ENCODE measurements at regions not wholly inside any gene's neighbourhood (a gene's known extent, or its start where the extent isn't known, plus 50 kb on each side); places are given as distances from the start of the nearest gene placed in this dataset.
"Not testable (repeated sequence)": the region's sequence is repeated elsewhere in the genome, so short reads cannot be mapped to it uniquely, and the experiment has no call there.

GRCh38 chr12:71315328-71315985 lies 124.1 kb upstream of the LGR5 start:
- Histone ChIP-seq H3K4me2 (ENCODE audit: low read length) (no peak overlapping the region), H3K27me3 (ENCODE audit: insufficient read depth, low read length) (no peaks in the 10 kb centered on the region), H3K4me3 (ENCODE audit: insufficient read depth, low read depth, low read length) (no peak overlapping the region), H3K9ac (ENCODE audit: low read length) (no peak overlapping the region), H3K9me3 (ENCODE audit: insufficient read depth, low read depth, low read length) (no peaks in the 10 kb centered on the region), H3K4me1 (ENCODE audit: insufficient read depth, low read length) (no peaks in the 10 kb centered on the region), H3K79me2 (ENCODE audit: insufficient read depth, low read length) (no peaks in the 10 kb centered on the region), H3K36me3 (ENCODE audit: insufficient read depth, low read length) (no peaks in the 10 kb centered on the region), H4K20me1 (ENCODE audit: insufficient read depth, low read length) (no peaks in the 10 kb centered on the region), H3K27ac (ENCODE audit: low read depth, low read length) (no peak overlapping the region), H2AFZ (ENCODE audit: low read depth, low read length) (no peak overlapping the region)
- no peak for TF ChIP-seq EZH2 (IDR thresholded peaks at IDR 0.05; ENCODE audit: insufficient read depth, low read length)
- TF ChIP-seq, protein P1, sequence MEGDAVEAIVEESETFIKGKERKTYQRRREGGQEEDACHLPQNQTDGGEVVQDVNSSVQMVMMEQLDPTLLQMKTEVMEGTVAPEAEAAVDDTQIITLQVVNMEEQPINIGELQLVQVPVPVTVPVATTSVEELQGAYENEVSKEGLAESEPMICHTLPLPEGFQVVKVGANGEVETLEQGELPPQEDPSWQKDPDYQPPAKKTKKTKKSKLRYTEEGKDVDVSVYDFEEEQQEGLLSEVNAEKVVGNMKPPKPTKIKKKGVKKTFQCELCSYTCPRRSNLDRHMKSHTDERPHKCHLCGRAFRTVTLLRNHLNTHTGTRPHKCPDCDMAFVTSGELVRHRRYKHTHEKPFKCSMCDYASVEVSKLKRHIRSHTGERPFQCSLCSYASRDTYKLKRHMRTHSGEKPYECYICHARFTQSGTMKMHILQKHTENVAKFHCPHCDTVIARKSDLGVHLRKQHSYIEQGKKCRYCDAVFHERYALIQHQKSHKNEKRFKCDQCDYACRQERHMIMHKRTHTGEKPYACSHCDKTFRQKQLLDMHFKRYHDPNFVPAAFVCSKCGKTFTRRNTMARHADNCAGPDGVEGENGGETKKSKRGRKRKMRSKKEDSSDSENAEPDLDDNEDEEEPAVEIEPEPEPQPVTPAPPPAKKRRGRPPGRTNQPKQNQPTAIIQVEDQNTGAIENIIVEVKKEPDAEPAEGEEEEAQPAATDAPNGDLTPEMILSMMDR (IDR thresholded peaks at IDR 0.05; ENCODE audit: insufficient read depth, low read depth, low read length): no peak
- DNase-seq (ENCODE audit: low read depth) (no peak), FAIRE-seq (no peak)
- Mint-ChIP-seq H3K27ac (ENCODE audit: unreplicated experiment) (no peak overlapping the region), H3K36me3 (ENCODE audit: low read depth, unreplicated experiment) (no peaks in the 10 kb centered on the region), H3K4me1 (ENCODE audit: low read depth, unreplicated experiment) (peaks cover 12% of the 10 kb centered on the region), H3K4me3 (ENCODE audit: unreplicated experiment) (no peak overlapping the region), H3K9me3 (ENCODE audit: unreplicated experiment) (peaks cover 12% of the 10 kb centered on the region), H3K27me3 (ENCODE audit: low read depth, unreplicated experiment) (no peaks in the 10 kb centered on the region)

DNA sequence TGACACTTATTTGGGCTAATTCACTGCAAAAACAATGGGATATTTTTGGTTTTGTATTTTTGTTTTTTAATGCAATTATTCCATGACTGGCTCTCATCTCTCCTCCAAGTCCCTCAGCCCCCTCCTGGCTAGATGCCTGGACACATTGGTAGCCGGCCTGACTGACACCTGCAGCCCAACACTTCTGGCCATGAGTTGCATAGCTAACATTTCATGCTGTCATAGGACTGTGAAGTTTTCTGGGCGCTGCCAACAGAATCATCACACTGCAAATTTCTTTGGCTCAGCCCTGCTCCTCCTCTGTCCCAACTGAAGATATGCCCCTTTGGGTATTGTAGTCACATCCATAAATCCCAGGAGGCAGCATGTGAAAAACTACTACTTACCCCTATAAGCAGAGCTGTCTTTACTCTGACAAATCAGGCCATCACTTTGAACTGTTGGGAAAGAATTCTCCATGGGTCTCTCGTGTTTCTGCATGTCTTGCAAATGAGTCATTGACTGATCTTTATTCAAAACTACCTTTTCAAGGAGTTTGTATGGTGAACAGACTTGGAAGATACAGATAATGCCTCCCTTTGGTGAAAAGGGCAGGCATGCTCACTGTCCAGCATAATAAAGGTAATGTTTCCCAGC lies 126.7 kb upstream of the LGR5 start:
- H3K27me3 Mint-ChIP-seq (ENCODE audit: low read depth, unreplicated experiment): no peaks in the 10 kb centered on the region
- FAIRE-seq (no peak), DNase-seq (ENCODE audit: low read depth) (peak; percentile 34)
- TF ChIP-seq, protein P1 (IDR thresholded peaks at IDR 0.05; ENCODE audit: insufficient read depth, low read depth, low read length): no peak
- no peak for TF ChIP-seq EZH2 (IDR thresholded peaks at IDR 0.05; ENCODE audit: insufficient read depth, low read length)
- Histone ChIP-seq H3K4me3 (ENCODE audit: insufficient read depth, low read depth, low read length) (no peak overlapping the region), H4K20me1 (ENCODE audit: insufficient read depth, low read length) (no peaks in the 10 kb centered on the region), H3K36me3 (ENCODE audit: insufficient read depth, low read length) (no peaks in the 10 kb centered on the region), H3K9ac (ENCODE audit: low read length) (no peak overlapping the region), H3K4me2 (ENCODE audit: low read length) (no peak overlapping the region), H2AFZ (ENCODE audit: low read depth, low read length) (no peak overlapping the region), H3K4me1 (ENCODE audit: insufficient read depth, low read length) (no peaks in the 10 kb centered on the region), H3K27ac (ENCODE audit: low read depth, low read length) (no peak overlapping the region), H3K79me2 (ENCODE audit: insufficient read depth, low read length) (no peaks in the 10 kb centered on the region), H3K9me3 (ENCODE audit: insufficient read depth, low read depth, low read length) (no peaks in the 10 kb centered on the region), H3K27me3 (ENCODE audit: insufficient read depth, low read length) (no peaks in the 10 kb centered on the region)
- peaks cover 2% of the 10 kb centered on the region for H3K9me3 Mint-ChIP-seq (ENCODE audit: unreplicated experiment)
- H3K27ac Mint-ChIP-seq (ENCODE audit: unreplicated experiment): peak overlapping the region; percentile 24
- no peaks in the 10 kb centered on the region for H3K36me3 Mint-ChIP-seq (ENCODE audit: low read depth, unreplicated experiment)
- H3K4me1 Mint-ChIP-seq (ENCODE audit: low read depth, unreplicated experiment): peaks cover 12% of the 10 kb centered on the region
- H3K4me3 Mint-ChIP-seq (ENCODE audit: unreplicated experiment): no peak overlapping the region

DNA sequence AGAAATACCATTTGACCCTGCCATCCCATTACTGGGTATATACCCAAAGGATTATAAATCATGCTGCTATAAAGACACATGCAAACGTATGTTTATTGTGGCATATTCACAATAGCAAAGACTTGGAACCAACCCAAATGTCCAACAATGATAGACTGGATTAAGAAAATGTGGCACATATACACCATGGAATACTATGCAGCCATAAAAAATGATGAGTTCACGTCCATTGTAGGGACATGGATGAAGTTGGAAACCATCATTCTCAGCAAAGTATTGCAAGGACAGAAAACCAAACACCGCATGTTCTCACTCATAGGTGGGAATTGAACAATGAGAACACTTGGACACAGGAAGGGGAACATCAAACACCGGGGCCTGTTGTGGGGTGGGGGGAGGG lies 128.0 kb upstream of the LGR5 start:
- H3K4me3 Mint-ChIP-seq (ENCODE audit: unreplicated experiment); H3K9me3 Mint-ChIP-seq (ENCODE audit: unreplicated experiment); H3K27me3 ChIP-seq (ENCODE audit: insufficient read depth, low read length); H3K9ac ChIP-seq (ENCODE audit: low read length); H3K27ac ChIP-seq (ENCODE audit: low read depth, low read length); H3K79me2 ChIP-seq (ENCODE audit: insufficient read depth, low read length); H3K4me2 ChIP-seq (ENCODE audit: low read length); H2AFZ ChIP-seq (ENCODE audit: low read depth, low read length); H3K36me3 Mint-ChIP-seq (ENCODE audit: low read depth, unreplicated experiment); DNase-seq (ENCODE audit: low read depth); H3K27ac Mint-ChIP-seq (ENCODE audit: unreplicated experiment); H3K36me3 ChIP-seq (ENCODE audit: insufficient read depth, low read length); FAIRE-seq; H3K9me3 ChIP-seq (ENCODE audit: insufficient read depth, low read depth, low read length); H3K27me3 Mint-ChIP-seq (ENCODE audit: low read depth, unreplicated experiment); H3K4me1 ChIP-seq (ENCODE audit: insufficient read depth, low read length); H4K20me1 ChIP-seq (ENCODE audit: insufficient read depth, low read length); H3K4me3 ChIP-seq (ENCODE audit: insufficient read depth, low read depth, low read length): not testable (repeated sequence)
- peaks cover 12% of the 10 kb centered on the region for H3K4me1 Mint-ChIP-seq (ENCODE audit: low read depth, unreplicated experiment)

All from astrocyte (in vitro differentiated cells and primary cell).